ENCODE measurements at regions not wholly inside any gene's neighbourhood (a gene's known extent, or its start where the extent isn't known, plus 50 kb on each side); places are given as distances from the start of the nearest gene placed in this dataset.

- no peaks in the 10 kb centered on the region for H3K27me3 ChIP-seq
- intact Hi-C loops (cut with DNase I; ENCODE audit: low total_unique reads): no loop called here
- WGBS, 5 donors: 48 to 62% (median 60%) methylated on average over 2 of the region's 2 CpGs
- no peaks in the 10 kb centered on the region for H3K4me1 ChIP-seq
- no peak overlapping the region for H3K27ac ChIP-seq
- TF ChIP-seq POLR2AphosphoS5 (IDR thresholded peaks at IDR 0.05) (no peak), EP300 (IDR thresholded peaks at IDR 0.05) (no peak), POLR2A (IDR thresholded peaks at IDR 0.05) (no peak)
- TF ChIP-seq, protein P1, sequence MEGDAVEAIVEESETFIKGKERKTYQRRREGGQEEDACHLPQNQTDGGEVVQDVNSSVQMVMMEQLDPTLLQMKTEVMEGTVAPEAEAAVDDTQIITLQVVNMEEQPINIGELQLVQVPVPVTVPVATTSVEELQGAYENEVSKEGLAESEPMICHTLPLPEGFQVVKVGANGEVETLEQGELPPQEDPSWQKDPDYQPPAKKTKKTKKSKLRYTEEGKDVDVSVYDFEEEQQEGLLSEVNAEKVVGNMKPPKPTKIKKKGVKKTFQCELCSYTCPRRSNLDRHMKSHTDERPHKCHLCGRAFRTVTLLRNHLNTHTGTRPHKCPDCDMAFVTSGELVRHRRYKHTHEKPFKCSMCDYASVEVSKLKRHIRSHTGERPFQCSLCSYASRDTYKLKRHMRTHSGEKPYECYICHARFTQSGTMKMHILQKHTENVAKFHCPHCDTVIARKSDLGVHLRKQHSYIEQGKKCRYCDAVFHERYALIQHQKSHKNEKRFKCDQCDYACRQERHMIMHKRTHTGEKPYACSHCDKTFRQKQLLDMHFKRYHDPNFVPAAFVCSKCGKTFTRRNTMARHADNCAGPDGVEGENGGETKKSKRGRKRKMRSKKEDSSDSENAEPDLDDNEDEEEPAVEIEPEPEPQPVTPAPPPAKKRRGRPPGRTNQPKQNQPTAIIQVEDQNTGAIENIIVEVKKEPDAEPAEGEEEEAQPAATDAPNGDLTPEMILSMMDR (IDR thresholded peaks at IDR 0.05): no peak
- DNase-seq: no peak
- no peak overlapping the region for H3K4me3 ChIP-seq
- no peaks in the 10 kb centered on the region for H3K9me3 ChIP-seq
- H3K36me3 ChIP-seq: no peaks in the 10 kb centered on the region
Measured at GRCh38 chr16:62564291-62564690, 528.1 kb upstream of the CDH8 start.

DNA sequence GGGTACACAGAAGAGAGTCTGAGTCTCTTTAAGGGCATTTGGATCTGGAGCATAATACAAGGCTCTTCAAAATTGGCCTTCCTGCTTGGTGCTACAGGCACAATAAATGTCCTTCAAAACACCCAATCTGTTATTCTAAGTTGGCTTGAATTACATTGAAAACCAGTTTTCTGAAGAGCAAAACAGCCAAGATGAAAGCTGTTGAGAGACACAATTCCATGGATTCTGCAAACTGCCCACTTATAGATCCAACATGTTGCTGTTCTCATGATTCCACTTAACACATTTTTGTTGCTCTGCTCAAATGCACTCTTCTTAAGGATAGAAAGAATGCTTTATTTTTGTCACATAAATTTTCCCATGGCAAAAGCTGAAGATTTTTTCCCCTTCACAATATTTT is 525.9 kb upstream of the CDH8 start:
- Histone ChIP-seq H3K9me3 (peaks cover 0 to 6% (median 0%) of the 10 kb centered on the region in 4 donors), H3K27me3 (no peaks in the 10 kb centered on the region), H3K36me3 (no peaks in the 10 kb centered on the region), H3K27ac (no peak overlapping the region), H3K4me3 (no peak overlapping the region), H3K4me1 (no peaks in the 10 kb centered on the region)
- TF ChIP-seq EP300 (IDR thresholded peaks at IDR 0.05): no peak
- TF ChIP-seq, protein P1 (IDR thresholded peaks at IDR 0.05): no peak
- no peak for TF ChIP-seq POLR2AphosphoS5 (IDR thresholded peaks at IDR 0.05)
- no peak for TF ChIP-seq POLR2A (IDR thresholded peaks at IDR 0.05)
- intact Hi-C loops (cut with DNase I; ENCODE audit: low total_unique reads): no loop called here
- no peak for DNase-seq

DNA sequence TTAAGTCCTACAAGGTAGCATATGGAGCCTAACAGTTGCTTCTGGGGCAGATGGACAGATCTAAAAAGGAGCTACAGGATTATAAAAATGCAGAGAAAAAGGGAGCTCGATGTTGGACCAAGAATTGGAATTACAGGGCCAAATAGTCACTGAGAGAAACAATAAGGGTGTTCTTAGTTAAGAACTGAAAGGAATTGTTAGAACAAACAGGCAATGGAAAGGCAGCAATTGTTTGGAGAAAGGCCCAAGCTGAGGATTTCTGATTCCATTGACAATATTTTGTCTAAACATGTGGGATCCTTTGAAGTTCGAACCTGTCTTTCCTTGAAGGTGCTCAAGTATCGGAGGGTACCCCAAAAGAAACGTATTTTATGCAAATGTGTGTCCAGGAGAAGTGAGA is 513.6 kb upstream of the CDH8 start:
- Histone ChIP-seq H3K27me3 (no peaks in the 10 kb centered on the region), H3K9me3 (peaks cover 0 to 4% (median 0%) of the 10 kb centered on the region in 4 donors), H3K4me1 (no peaks in the 10 kb centered on the region), H3K36me3 (no peaks in the 10 kb centered on the region), H3K27ac (no peak overlapping the region), H3K4me3 (no peak overlapping the region)
- intact Hi-C loops (cut with DNase I; ENCODE audit: low total_unique reads): no loop called here
- no peak for DNase-seq
- WGBS, 5 donors: 62 to 71% (median 63%) methylated on average over 4 of the region's 4 CpGs
- TF ChIP-seq, protein P1 (IDR thresholded peaks at IDR 0.05): no peak
- TF ChIP-seq POLR2A (IDR thresholded peaks at IDR 0.05) (no peak), POLR2AphosphoS5 (IDR thresholded peaks at IDR 0.05) (no peak), EP300 (IDR thresholded peaks at IDR 0.05) (no peak)

DNA sequence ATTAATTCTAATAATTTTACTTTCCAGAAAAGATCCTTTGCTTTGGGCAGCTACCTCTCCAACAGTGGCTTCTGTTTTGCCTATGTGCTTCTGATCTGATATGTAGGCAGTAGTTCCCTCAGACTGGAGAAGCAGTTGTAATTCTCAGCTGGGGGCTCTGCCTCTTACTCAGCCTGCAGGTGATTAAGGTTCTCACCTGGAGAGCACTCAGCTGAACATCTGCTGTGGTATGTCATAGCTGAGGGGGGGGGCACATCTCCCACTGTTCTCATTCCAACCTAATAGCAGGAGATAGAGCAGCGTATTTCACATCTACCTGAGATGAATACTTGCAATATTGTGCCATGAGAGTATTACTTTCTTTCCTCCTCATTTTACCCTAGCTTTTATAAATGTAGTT is 511.9 kb upstream of the CDH8 start:
- WGBS, 5 donors: 75 to 97% (median 87%) methylated on average over 1 of the region's 1 CpG
- no peak for DNase-seq
- no peak for TF ChIP-seq POLR2A (IDR thresholded peaks at IDR 0.05)
- TF ChIP-seq POLR2AphosphoS5 (IDR thresholded peaks at IDR 0.05): no peak
- TF ChIP-seq, protein P1 (IDR thresholded peaks at IDR 0.05): no peak
- TF ChIP-seq EP300 (IDR thresholded peaks at IDR 0.05): no peak
- Histone ChIP-seq H3K4me3 (no peak overlapping the region), H3K9me3 (peaks cover 0 to 4% (median 0%) of the 10 kb centered on the region in 4 donors), H3K36me3 (no peaks in the 10 kb centered on the region), H3K4me1 (no peaks in the 10 kb centered on the region), H3K27me3 (no peaks in the 10 kb centered on the region), H3K27ac (no peak overlapping the region)
- intact Hi-C loops (cut with DNase I; ENCODE audit: low total_unique reads): no loop called here

Data from stomach (tissue), 8 donors.